Kidney (tissue), 13 donors: ENCODE measurements at regions not wholly inside any gene's neighbourhood (a gene's known extent, or its start where the extent isn't known, plus 50 kb on each side); places are given as distances from the start of the nearest gene placed in this dataset.
A peak's percentile ranks its signal among the peaks of the same experiment; 100 is the strongest.

Source experiments
- DNase-seq, 5 donors: peaks; one replicate each; pipeline ENCODE4 v3.0.0-alpha.2; 2013 to 2020
- FAIRE-seq: peaks from 2 replicates; lab custom pipeline; 2012; peaks lifted over from hg19 to GRCh38; lab: Jason Lieb, UNC
- H3K27ac ChIP-seq, 2 donors: one replicate each; pipeline ENCODE4 v1.7.0; 2013; ENCODE audit warnings: low read depth in 2 of 2, low read length in 2 of 2, inconsistent platforms in 1 of 2
- H3K27me3 ChIP-seq: one replicate; pipeline ENCODE4 v1.7.1; 2013; ENCODE audit warnings: low read length, inconsistent platforms; ENCODE audit not compliant: control insufficient read depth, insufficient read depth
- H3K36me3 ChIP-seq, 3 donors: one replicate each; pipeline versions ENCODE4 v1.7.0 to v1.7.1; 2013; ENCODE audit warnings: low read length in 3 of 3, control low read depth in 1 of 3, inconsistent platforms in 1 of 3; ENCODE audit not compliant: insufficient read depth in 3 of 3, control insufficient read depth in 2 of 3
- H3K4me1 ChIP-seq, 3 donors: one replicate each; pipeline versions ENCODE4 v1.7.0 to v1.7.1; 2013; ENCODE audit warnings: low read length in 3 of 3, inconsistent platforms in 1 of 3, low read depth in 1 of 3; ENCODE audit not compliant: control insufficient read depth in 2 of 3, insufficient read depth in 2 of 3
- H3K4me3 ChIP-seq, 3 donors: one replicate each; pipeline versions ENCODE4 v1.7.0 to v1.8.1; 2013; ENCODE audit warnings: low read length in 3 of 3, control low read depth in 1 of 3, inconsistent platforms in 1 of 3
- H3K9ac ChIP-seq, 3 donors: one replicate each; pipeline versions ENCODE4 v1.7.0 to v1.7.1; 2013; ENCODE audit warnings: low read length in 3 of 3, control low read depth in 1 of 3, inconsistent platforms in 1 of 3
- H3K9me3 ChIP-seq, 3 donors: one replicate each; pipeline versions ENCODE4 v1.7.0 to v1.7.1; 2013; ENCODE audit warnings: low read length in 3 of 3, control low read depth in 1 of 3, inconsistent platforms in 1 of 3; ENCODE audit not compliant: control insufficient read depth in 2 of 3, insufficient read depth in 1 of 3
- intact Hi-C: fragments of 100-400 bp; cut with DNase I; formaldehyde crosslinking; loops from one replicate; pipeline ENCODE4 v1.11.1; 2022
- TF ChIP-seq, protein P1 (sequence below): IDR thresholded peaks from 3 replicates; pipeline ENCODE4 v1.5.1; 2012; ENCODE audit warnings: mild to moderate bottlenecking, moderate library complexity, borderline replicate concordance; ENCODE audit not compliant: insufficient read depth; ENCODE audit errors: extremely low read depth
- donor health status: control.
- donor health status: control.
- donor health status: control.
- donor health status: control.
- donor health status: control.
- donor health status: DM: yes; HTN: yes; CAD: no.
- donor health status: Normal renal cell carcinoma (clear cell type).

DNA sequence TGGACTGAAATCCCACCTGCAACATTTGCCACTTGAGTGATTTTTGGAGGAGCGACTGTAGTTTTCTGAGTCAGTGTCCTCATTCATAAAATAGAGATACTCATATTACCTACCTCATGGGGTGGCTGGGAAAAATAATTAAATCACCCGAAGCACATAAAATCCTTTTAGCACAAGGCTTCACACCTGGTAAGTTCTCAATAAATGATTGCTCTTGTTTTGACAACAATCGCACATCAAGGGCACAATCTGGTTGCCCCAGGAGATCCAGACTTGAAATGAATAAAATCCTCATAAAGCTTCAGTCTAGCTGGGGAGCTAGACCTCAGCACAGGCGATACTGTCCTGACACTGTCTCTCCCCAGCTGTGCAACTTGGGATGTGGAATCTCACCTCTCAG lies 76.0 kb upstream of the CCDC60 start:
- no peak overlapping the region for H3K27ac ChIP-seq
- no peaks in the 10 kb centered on the region for H3K36me3 ChIP-seq
- FAIRE-seq (no peak), DNase-seq (peak in 1 of 5 donors; percentile 41)
- H3K9ac ChIP-seq: no peak overlapping the region
- no peaks in the 10 kb centered on the region for H3K27me3 ChIP-seq
- H3K4me3 ChIP-seq: no peak overlapping the region
- no peaks in the 10 kb centered on the region for H3K9me3 ChIP-seq
- H3K4me1 ChIP-seq: no peaks in the 10 kb centered on the region
- intact Hi-C loops: no loop called here
- TF ChIP-seq, protein P1, sequence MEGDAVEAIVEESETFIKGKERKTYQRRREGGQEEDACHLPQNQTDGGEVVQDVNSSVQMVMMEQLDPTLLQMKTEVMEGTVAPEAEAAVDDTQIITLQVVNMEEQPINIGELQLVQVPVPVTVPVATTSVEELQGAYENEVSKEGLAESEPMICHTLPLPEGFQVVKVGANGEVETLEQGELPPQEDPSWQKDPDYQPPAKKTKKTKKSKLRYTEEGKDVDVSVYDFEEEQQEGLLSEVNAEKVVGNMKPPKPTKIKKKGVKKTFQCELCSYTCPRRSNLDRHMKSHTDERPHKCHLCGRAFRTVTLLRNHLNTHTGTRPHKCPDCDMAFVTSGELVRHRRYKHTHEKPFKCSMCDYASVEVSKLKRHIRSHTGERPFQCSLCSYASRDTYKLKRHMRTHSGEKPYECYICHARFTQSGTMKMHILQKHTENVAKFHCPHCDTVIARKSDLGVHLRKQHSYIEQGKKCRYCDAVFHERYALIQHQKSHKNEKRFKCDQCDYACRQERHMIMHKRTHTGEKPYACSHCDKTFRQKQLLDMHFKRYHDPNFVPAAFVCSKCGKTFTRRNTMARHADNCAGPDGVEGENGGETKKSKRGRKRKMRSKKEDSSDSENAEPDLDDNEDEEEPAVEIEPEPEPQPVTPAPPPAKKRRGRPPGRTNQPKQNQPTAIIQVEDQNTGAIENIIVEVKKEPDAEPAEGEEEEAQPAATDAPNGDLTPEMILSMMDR: no peak

DNA sequence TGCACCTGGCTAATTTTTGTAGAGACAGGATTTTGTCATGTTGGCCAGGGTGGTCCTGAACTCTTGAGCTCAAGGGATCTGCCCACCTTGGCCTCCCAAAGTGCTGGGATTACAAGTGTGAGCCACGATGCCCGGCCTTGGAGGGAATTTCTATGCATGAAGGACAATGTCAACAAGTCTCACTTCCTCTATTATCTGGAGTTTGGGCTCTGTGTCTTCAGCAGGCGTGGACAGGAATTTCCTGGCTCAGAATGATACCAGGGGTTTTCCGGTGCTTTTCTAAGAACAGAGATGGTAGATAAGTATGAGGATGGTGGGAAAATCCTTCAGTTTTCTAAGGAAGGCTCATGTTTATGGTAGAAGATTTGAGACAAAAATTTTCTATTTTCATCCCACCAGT lies 75.0 kb upstream of the CCDC60 start:
- FAIRE-seq (no peak), DNase-seq (peak in 1 of 5 donors; percentile 20)
- intact Hi-C loops: no loop called here
- TF ChIP-seq, protein P1: no peak
- Histone ChIP-seq H3K36me3 (no peaks in the 10 kb centered on the region), H3K9ac (no peak overlapping the region), H3K27me3 (no peaks in the 10 kb centered on the region), H3K4me1 (no peaks in the 10 kb centered on the region), H3K27ac (no peak overlapping the region), H3K9me3 (no peaks in the 10 kb centered on the region), H3K4me3 (no peak overlapping the region)

DNA sequence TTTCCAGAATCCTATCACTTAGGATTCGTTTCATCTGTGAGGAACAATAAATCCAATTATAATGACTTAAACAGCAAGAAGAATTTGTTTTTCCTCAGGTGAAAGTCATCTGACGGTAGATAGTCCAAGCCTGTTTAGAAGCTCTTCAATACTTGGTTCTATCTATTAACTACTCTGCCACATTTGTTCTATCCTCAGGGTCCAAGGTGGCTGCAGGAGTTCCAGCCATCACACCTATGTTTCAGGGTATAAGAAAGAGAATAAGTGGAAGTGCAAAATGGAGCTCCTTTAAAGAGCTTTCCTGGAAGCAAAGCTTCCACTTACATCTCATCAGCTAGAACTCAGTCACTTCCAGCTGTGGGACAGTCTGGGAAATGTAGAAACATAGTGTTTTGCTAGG lies 72.1 kb upstream of the CCDC60 start:
- H3K4me3 ChIP-seq: no peak overlapping the region
- H3K9ac ChIP-seq: no peak overlapping the region
- DNase-seq (peak in 1 of 5 donors; percentile 15), FAIRE-seq (no peak)
- H3K4me1 ChIP-seq: no peaks in the 10 kb centered on the region
- no peak overlapping the region for H3K27ac ChIP-seq
- H3K36me3 ChIP-seq: no peaks in the 10 kb centered on the region
- intact Hi-C loops: no loop called here
- H3K9me3 ChIP-seq: peaks cover 0 to 5% (median 0%) of the 10 kb centered on the region in 3 donors
- TF ChIP-seq, protein P1: no peak
- no peaks in the 10 kb centered on the region for H3K27me3 ChIP-seq

DNA sequence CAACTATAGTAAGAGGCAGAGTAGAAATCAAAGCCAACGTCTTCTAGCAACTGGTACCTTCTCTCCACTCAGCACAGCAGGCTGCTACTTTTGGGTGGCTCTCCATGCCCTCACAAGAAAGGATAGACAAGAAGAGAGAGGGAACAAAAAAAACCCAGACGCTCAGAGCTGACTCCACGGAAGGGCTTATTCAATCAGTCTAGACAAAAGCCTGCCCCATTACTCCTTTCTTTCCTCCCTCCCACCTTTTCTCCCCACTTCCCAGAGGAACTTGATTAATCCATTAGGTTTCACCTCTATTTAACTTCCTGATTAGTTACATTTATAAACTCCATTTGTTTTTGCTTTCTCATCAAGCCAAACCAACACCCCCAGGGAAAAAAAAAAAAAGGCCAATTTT lies 71.1 kb upstream of the CCDC60 start:
- intact Hi-C loops: no loop called here
- Histone ChIP-seq H3K4me1 (no peaks in the 10 kb centered on the region), H3K9ac (no peak overlapping the region), H3K9me3 (peaks cover 0 to 5% (median 0%) of the 10 kb centered on the region in 3 donors), H3K27ac (no peak overlapping the region), H3K27me3 (no peaks in the 10 kb centered on the region), H3K4me3 (no peak overlapping the region), H3K36me3 (no peaks in the 10 kb centered on the region)
- DNase-seq (no peak), FAIRE-seq (no peak)
- TF ChIP-seq, protein P1: no peak
